ENCODE measurements at regions not wholly inside any gene's neighbourhood (a gene's known extent, or its start where the extent isn't known, plus 50 kb on each side); places are given as distances from the start of the nearest gene placed in this dataset.
"Not testable (repeated sequence)": the region's sequence is repeated elsewhere in the genome, so short reads cannot be mapped to it uniquely, and the experiment has no call there.

DNA sequence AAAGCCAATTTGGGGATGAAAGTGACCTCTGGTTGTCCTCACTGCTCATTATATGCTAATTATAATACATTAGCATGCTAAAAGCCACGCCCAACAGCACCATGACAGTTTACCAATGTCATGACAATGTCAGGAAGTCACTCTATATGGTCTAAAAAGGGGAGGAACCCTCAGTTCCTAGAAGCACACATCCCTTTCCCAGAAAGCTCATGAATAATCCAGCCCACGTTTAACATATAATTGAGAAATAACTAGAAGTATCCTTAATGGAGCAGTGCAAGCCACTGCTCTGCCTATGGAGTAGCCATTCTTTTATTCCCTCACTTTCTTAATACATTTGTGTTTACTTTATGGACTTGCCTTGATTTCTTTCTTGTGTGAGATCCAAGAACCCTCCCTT is 215.3 kb downstream of the SPIN4 start:
- TF ChIP-seq TOX (CRISPR knock-in tag; IDR thresholded peaks at IDR 0.05; ENCODE audit: borderline replicate concordance); ARNTL (CRISPR knock-in tag; IDR thresholded peaks at IDR 0.05; ENCODE audit: borderline replicate concordance, low read depth); ZNF565 (CRISPR knock-in tag; conservative IDR thresholded peaks at IDR 0.05; ENCODE audit: low read depth); ZC3H10 (CRISPR knock-in tag; IDR thresholded peaks at IDR 0.05); SNAI2 (CRISPR knock-in tag; IDR thresholded peaks at IDR 0.05); ZNF70 (CRISPR knock-in tag; IDR thresholded peaks at IDR 0.05); ZFP30 (CRISPR knock-in tag; IDR thresholded peaks at IDR 0.05): not testable (repeated sequence)
- TF ChIP-seq, protein P1, sequence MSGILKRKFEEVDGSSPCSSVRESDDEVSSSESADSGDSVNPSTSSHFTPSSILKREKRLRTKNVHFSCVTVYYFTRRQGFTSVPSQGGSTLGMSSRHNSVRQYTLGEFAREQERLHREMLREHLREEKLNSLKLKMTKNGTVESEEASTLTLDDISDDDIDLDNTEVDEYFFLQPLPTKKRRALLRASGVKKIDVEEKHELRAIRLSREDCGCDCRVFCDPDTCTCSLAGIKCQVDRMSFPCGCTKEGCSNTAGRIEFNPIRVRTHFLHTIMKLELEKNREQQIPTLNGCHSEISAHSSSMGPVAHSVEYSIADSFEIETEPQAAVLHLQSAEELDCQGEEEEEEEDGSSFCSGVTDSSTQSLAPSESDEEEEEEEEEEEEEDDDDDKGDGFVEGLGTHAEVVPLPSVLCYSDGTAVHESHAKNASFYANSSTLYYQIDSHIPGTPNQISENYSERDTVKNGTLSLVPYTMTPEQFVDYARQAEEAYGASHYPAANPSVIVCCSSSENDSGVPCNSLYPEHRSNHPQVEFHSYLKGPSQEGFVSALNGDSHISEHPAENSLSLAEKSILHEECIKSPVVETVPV (CRISPR knock-in tag; IDR thresholded peaks at IDR 0.05) = not testable (repeated sequence)
- TF ChIP-seq, protein P2, sequence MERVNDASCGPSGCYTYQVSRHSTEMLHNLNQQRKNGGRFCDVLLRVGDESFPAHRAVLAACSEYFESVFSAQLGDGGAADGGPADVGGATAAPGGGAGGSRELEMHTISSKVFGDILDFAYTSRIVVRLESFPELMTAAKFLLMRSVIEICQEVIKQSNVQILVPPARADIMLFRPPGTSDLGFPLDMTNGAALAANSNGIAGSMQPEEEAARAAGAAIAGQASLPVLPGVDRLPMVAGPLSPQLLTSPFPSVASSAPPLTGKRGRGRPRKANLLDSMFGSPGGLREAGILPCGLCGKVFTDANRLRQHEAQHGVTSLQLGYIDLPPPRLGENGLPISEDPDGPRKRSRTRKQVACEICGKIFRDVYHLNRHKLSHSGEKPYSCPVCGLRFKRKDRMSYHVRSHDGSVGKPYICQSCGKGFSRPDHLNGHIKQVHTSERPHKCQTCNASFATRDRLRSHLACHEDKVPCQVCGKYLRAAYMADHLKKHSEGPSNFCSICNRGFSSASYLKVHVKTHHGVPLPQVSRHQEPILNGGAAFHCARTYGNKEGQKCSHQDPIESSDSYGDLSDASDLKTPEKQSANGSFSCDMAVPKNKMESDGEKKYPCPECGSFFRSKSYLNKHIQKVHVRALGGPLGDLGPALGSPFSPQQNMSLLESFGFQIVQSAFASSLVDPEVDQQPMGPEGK (CRISPR knock-in tag; IDR thresholded peaks at IDR 0.05; ENCODE audit: borderline replicate concordance) = not testable (repeated sequence)

All from SK-N-SH treated with all-trans-retinoic acid at 6 μM for 48 hours (cell line).